GM19025 (cell line): ENCODE measurements at regions not wholly inside any gene's neighbourhood (a gene's known extent, or its start where the extent isn't known, plus 50 kb on each side); places are given as distances from the start of the nearest gene placed in this dataset.

Source experiments
- ATAC-seq: cut with Tn5 transposase; IDR thresholded peaks from one replicate; pipeline ENCODE4 v1.9.1; 2021; ENCODE audit warnings: mild to moderate bottlenecking, low read depth, moderate library complexity; ENCODE audit not compliant: unreplicated experiment

GRCh38 chr11:95337972-95338429 is 107.0 kb upstream of the SESN3 start:
- ATAC-seq = no peak

GRCh38 chr11:95337175-95337957 is 106.4 kb upstream of the SESN3 start:
- ATAC-seq = peak; percentile 86

GRCh38 chr11:95335989-95336388 is 105.0 kb upstream of the SESN3 start:
- ATAC-seq = no peak

- ATAC-seq = no peak
Observed at GRCh38 chr11:95331161-95331560, 100.2 kb upstream of the SESN3 start.

DNA sequence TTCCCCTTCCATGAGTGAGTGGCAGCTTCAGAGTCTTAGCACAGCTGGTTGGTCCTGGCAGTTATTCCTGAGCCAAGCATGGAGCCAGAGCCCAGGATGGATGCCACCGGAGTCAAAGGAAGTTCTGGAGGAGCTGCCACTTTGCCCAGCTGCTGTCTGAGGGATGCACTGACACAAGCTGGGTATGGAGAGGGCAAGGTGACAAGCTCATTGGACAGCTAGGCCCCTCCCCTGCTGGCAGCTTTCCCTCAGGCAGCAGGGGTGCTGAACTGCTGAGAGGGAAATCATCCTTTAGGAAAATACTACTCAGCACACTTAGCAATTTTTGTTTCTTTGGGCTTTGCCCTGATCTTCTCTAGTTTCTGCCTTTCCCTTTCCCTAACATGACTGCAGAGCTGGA is 99.3 kb upstream of the SESN3 start:
- ATAC-seq = no peak

DNA sequence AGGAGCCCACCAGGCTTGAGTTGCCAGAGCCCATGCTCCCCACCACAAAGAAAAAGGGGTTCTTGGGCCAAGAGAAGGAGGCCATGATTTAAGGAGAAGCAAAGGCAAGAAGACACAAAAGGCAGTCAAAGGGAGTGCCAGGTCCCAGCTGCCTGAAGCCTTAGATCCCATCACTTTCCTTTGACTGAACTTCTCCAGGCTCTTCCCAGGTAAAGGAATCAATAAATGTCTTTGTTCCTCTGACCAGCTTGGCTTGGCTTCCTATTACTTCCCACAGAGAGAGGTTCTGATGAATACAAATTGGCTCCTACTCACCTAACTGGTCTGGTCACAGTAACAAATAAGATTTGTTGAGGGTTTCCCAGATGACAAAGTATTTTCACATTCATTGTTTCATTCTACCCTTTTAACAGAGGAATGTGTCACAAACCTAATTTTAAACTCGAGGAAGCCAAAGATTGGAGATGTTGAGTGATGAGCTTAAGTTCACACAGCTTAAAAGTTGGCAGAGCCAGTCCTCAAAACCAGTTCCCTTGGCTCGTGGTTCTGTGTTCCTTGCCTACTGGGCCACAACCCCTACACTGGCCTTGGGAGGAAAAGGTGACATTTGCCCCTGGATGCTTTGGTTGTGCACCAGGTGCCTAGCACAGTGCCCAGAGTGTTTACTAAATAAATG is 96.4 kb upstream of the SESN3 start:
- ATAC-seq = no peak

DNA sequence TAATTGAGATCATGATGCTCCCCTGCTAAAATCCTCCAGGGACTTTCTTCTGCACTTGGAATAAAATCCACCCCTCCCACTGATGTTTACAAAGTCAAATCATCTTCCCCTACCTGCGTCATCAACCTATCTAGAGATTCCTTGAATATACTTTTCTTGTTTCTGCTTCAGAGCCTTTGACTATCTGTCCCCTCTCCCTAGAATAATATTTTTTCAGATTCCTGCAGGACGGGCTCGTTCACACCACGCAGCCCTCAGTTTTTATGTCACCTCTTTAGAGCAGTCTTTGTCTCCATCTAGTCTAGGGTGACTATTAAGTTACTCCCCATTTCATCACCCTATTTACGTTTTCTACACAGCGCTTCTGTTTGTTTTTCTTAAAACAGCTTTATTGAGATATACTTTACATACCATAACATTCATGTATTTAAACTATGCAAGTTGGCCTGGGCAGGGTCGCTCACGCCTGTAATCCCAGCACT is 94.8 kb upstream of the SESN3 start:
- ATAC-seq = no peak

- no peak for ATAC-seq
Observed at GRCh38 chr11:95324826-95325225, 93.8 kb upstream of the SESN3 start.

- no peak for ATAC-seq
Observed at GRCh38 chr11:95322539-95322938, 91.5 kb upstream of the SESN3 start.

DNA sequence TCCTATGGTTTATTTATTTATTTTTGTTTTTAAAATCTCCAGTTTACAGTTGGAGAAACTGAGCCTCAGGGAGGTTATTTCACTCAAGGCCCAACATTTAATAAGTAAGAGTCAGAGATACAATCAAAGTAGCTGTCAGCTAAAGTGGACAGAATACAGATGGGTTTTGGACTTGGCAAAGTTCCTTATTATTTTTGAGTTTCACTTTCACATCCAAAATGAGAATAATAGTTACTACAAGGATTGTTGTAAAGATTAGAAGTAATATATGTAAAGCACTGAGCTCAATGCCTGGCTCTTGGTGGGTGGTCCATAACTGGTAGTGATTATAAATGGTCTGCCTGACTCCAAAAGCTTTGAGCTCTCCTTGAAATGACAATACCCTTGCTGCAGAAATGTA is 87.5 kb upstream of the SESN3 start:
- ATAC-seq = no peak

GRCh38 chr11:95308512-95309035 is 77.6 kb upstream of the SESN3 start:
- no peak for ATAC-seq

DNA sequence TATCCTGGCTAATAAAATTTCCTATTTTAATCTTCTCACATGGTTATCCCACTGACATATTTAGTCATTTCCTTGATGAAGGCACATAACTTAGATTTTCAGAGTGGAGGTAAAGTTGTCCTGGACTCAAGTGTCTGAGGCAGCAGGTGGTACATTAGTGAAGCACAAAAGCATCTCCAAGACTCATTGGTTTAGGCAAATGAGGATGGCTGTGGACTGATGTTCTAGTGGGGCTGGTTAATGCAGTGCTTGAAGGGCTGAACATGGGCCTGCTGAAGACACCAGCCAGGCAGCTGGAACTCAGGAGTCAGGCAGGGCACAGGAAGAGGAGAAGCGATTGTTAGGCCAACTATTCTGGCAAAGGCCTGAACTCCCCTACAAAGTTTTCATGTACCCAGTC is 76.3 kb upstream of the SESN3 start:
- ATAC-seq = no peak

DNA sequence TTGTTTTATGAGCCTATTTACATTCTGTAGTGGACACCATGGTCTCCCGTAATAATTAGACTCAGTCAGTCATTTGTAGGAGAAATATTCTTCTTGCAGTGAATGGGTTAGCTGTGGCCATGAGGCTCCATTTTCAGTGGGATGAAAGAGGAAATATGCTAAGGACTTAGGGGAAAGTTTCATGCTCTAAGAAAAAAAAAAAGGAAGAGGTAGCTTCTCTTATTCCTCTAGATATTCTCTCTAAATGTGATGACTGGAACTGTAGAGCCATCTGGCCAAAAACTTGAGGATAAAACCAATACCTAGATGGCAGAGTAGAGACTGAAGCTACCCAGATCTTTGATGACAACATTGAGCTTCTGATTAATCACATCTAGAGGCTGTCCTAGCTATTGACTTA is 75.8 kb upstream of the SESN3 start:
- ATAC-seq = no peak

DNA sequence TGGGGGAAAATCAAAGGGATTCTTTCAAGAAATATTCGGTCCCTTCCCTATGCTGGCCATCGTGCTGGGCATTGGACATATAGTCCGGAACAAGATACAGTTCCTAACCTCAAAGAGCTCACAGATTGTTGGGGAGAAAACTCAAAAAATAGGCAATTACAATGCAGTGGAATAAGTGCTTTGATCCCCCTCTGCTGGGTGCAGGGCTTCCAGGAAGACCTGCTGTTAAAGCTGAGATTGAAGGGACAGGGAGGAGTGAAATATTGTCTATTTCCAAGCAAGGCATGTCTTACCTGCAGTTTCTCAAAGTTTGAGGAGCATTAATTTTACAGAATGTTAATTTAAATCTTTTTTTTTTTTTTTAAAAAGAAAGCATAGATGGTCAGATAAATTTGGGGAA is 75.1 kb upstream of the SESN3 start:
- no peak for ATAC-seq

DNA sequence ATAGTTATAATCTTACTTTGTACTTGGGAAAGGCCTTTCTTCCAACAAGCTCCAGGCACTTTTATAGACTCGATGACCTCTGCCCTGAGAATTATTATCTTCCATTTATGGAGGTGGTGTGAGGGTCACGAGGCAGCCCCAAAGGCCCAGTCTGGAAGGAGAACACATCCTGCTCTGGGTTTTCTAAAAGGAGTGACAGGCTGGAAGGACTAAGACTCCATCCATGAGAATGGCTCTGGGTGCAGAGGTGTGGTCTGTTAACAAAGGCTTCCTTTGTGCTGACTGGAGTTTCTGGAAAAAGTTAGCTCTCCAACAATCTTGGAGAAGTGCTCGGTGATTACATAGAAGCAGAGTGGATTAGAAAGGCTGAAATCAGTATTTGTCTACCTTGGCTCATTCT is 74.7 kb upstream of the SESN3 start:
- no peak for ATAC-seq

DNA sequence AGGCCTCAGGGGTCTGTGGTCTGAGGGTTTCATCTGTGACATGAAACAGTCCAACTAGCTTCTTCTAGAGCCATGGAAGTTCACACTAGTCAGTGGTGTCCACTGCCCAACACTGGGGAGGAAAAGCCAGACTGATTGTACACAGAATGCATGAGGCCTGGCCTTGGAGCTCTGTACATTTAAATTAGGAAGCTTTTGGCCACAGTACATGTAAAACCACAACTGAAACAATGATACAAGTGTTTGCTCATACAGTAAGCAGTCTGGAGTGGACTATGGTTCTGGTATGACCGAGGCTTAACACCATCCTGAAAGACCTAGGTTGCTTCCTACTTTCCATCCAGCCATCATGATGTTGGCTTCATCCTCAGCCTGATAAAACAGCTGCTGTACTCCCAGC is 73.8 kb upstream of the SESN3 start:
- no peak for ATAC-seq

DNA sequence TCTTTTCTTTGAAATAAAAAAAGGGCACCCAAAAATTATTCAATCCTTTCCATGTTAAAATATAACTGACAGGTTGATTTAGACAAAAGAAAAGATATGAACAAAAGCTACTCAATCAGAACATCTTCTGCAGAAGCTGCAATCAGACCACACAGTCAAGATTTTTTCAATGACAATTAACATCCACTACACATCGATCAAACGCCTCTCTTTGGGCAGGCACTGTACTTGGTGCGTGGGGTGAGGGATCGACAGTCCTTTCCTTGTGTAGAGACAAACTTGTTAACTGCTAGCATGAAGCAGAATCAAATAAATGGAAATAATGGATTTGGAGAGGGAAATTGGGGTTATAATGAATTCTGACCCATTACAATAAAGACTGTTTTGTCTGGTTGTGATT is 71.2 kb upstream of the SESN3 start:
- no peak for ATAC-seq

DNA sequence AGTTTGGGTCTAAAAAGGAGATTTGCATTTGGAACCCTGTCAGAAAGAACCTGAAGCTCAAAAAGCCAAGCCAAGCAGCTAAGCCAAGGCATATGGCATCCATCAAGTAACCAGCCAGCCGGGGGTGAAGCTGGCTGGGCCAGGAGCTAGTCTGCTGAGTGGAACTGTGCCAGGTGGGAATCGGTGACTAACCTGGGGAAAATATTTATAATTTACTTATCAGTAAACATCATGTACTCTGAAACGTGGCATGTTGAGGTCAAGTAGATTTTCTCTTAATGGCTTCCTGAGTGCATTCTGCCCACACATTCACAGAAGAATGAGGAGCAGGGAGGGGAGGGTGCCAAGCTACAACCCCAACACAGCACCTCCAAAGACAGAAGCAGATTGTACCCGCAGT is 70.5 kb upstream of the SESN3 start:
- ATAC-seq = no peak

GRCh38 chr11:95299078-95299679 is 68.2 kb upstream of the SESN3 start:
- ATAC-seq = no peak

- no peak for ATAC-seq
Observed at GRCh38 chr11:95297680-95298452, 66.9 kb upstream of the SESN3 start.

- peak; percentile 88 for ATAC-seq
Observed at GRCh38 chr11:95296621-95297025, 65.6 kb upstream of the SESN3 start.
